ENCODE measurements at regions not wholly inside any gene's neighbourhood (a gene's known extent, or its start where the extent isn't known, plus 50 kb on each side); places are given as distances from the start of the nearest gene placed in this dataset.
A peak's percentile ranks its signal among the peaks of the same experiment; 100 is the strongest.
"Not testable (repeated sequence)": the region's sequence is repeated elsewhere in the genome, so short reads cannot be mapped to it uniquely, and the experiment has no call there.

- in situ Hi-C loops (cut with HindIII; ENCODE audit: extremely low pct_ligation_motif_present, low pct_unique_long_range_greater_than_20kb), result no loop called here
- intact Hi-C loops (cut with micrococcal nuclease; ENCODE audit: unreplicated experiment), result no loop called here
- no peaks in the 10 kb centered on the region for H4K20me1 ChIP-seq (ENCODE audit: insufficient read depth, low read length)
- 85% methylated on average over 12 of the region's 12 CpGs for WGBS (ENCODE audit: low lambda C conversion rate)
- H3K79me2 ChIP-seq (ENCODE audit: insufficient read depth, low read length), result no peaks in the 10 kb centered on the region
- ChIA-PET POLR2A (no interaction called here), CTCF (ENCODE audit: low intra/inter-chr PET ratio, low total read pairs) (no interaction called here)
- no peak overlapping the region for H3K4me2 ChIP-seq (ENCODE audit: low read depth, low read length)
- H3K9me3 ChIP-seq (ENCODE audit: low read length), result no peaks in the 10 kb centered on the region
- no peak overlapping the region for H3K27ac ChIP-seq (ENCODE audit: extremely low read length, insufficient read depth, low read length)
- H2AFZ ChIP-seq (ENCODE audit: low read length), result no peak overlapping the region
- no peaks in the 10 kb centered on the region for H3K36me3 ChIP-seq (replicated peaks in 1 of 2; ENCODE audit: control insufficient read depth in 1 of 2, insufficient read depth in 2 of 2, low read length in 2 of 2)
- ATAC-seq (no peak), DNase-seq (ENCODE audit: low spot score) (no peak), FAIRE-seq (no peak)
- no peak overlapping the region for H3K4me3 ChIP-seq (replicated peaks in 1 of 3; ENCODE audit: insufficient read depth in 1 of 3, low read depth in 2 of 3, low read length in 3 of 3)
- H3K9ac ChIP-seq (ENCODE audit: insufficient read depth, low read depth, low read length), result no peak overlapping the region
- peak; percentile 3 to 55; a peak in 2 of 4 replicates for TF ChIP-seq MAFK (conservative IDR thresholded peaks at IDR 0.05 in 1 of 2, IDR thresholded peaks at IDR 0.05 in 1 of 2; ENCODE audit: low read length in 2 of 2)
- no peak for TF ChIP-seq RBM22 (optimal IDR thresholded peaks at IDR 0.05; ENCODE audit: low read length)
- H3K27me3 ChIP-seq (ENCODE audit: control insufficient read depth in 1 of 2, insufficient read depth in 2 of 2, low read length in 2 of 2), result peaks cover 0 to 5% of the 10 kb centered on the region in 2 experiments; a peak in 1 of 5 replicates
- BruUV-seq (replicated peaks), result no TSS peak
- H3K4me1 ChIP-seq (ENCODE audit: insufficient read depth, low read length), result no peaks in the 10 kb centered on the region
Measured at GRCh38 chr6:15109338-15110090, 136.4 kb upstream of the JARID2 start.

- CTCF ChIA-PET (ENCODE audit: low intra/inter-chr PET ratio, low total read pairs), result no interaction called here
Measured at GRCh38 chr6:15110726-15111354, 135.0 kb upstream of the JARID2 start.

GRCh38 chr6:15111576-15111975 lies 134.3 kb upstream of the JARID2 start:
- BruUV-seq (replicated peaks); H3K27me3 ChIP-seq (ENCODE audit: control insufficient read depth in 1 of 2, insufficient read depth in 2 of 2, low read length in 2 of 2); H3K4me2 ChIP-seq (ENCODE audit: low read depth, low read length); H3K36me3 ChIP-seq (replicated peaks in 1 of 2; ENCODE audit: control insufficient read depth in 1 of 2, insufficient read depth in 2 of 2, low read length in 2 of 2); CTCF ChIA-PET (ENCODE audit: low intra/inter-chr PET ratio, low total read pairs); intact Hi-C loops (cut with micrococcal nuclease; ENCODE audit: unreplicated experiment); H3K27ac ChIP-seq (ENCODE audit: extremely low read length, insufficient read depth, low read length); H3K9me3 ChIP-seq (ENCODE audit: low read length); FAIRE-seq; DNase-seq (ENCODE audit: low spot score); H3K79me2 ChIP-seq (ENCODE audit: insufficient read depth, low read length); H4K20me1 ChIP-seq (ENCODE audit: insufficient read depth, low read length); H3K9ac ChIP-seq (ENCODE audit: insufficient read depth, low read depth, low read length); POLR2A ChIA-PET; H3K4me3 ChIP-seq (replicated peaks in 1 of 3; ENCODE audit: insufficient read depth in 1 of 3, low read depth in 2 of 3, low read length in 3 of 3); ATAC-seq; H3K4me1 ChIP-seq (ENCODE audit: insufficient read depth, low read length); in situ Hi-C loops (cut with HindIII; ENCODE audit: extremely low pct_ligation_motif_present, low pct_unique_long_range_greater_than_20kb); H2AFZ ChIP-seq (ENCODE audit: low read length): not testable (repeated sequence)
- WGBS (ENCODE audit: low lambda C conversion rate), result 10% methylated on average over 1 of the region's 1 CpG

More at GRCh38 chr6:15110726-15111354, 135.0 kb upstream of the JARID2 start:
- POLR2A ChIA-PET, result no interaction called here
- 27% methylated on average over 1 of the region's 1 CpG for WGBS (ENCODE audit: low lambda C conversion rate)
- in situ Hi-C loops (cut with HindIII; ENCODE audit: extremely low pct_ligation_motif_present, low pct_unique_long_range_greater_than_20kb) (no loop called here), intact Hi-C loops (cut with micrococcal nuclease; ENCODE audit: unreplicated experiment) (no loop called here)
- no peak overlapping the region for H3K9ac ChIP-seq (ENCODE audit: insufficient read depth, low read depth, low read length)
- H3K27ac ChIP-seq (ENCODE audit: extremely low read length, insufficient read depth, low read length), result no peak overlapping the region
- no TSS peak for BruUV-seq (replicated peaks)
- H3K4me3 ChIP-seq (replicated peaks in 1 of 3; ENCODE audit: insufficient read depth in 1 of 3, low read depth in 2 of 3, low read length in 3 of 3), result no peak overlapping the region
- DNase-seq (ENCODE audit: low spot score) (no peak), FAIRE-seq (no peak), ATAC-seq (no peak)
- no peaks in the 10 kb centered on the region for H3K36me3 ChIP-seq (replicated peaks in 1 of 2; ENCODE audit: control insufficient read depth in 1 of 2, insufficient read depth in 2 of 2, low read length in 2 of 2)
- no peak overlapping the region for H3K4me2 ChIP-seq (ENCODE audit: low read depth, low read length)
- H3K27me3 ChIP-seq (ENCODE audit: control insufficient read depth in 1 of 2, insufficient read depth in 2 of 2, low read length in 2 of 2), result peaks cover 0 to 5% of the 10 kb centered on the region in 2 experiments; a peak in 1 of 5 replicates
- no peaks in the 10 kb centered on the region for H4K20me1 ChIP-seq (ENCODE audit: insufficient read depth, low read length)
- no peak overlapping the region for H2AFZ ChIP-seq (ENCODE audit: low read length)
- no peaks in the 10 kb centered on the region for H3K79me2 ChIP-seq (ENCODE audit: insufficient read depth, low read length)
- H3K9me3 ChIP-seq (ENCODE audit: low read length), result no peaks in the 10 kb centered on the region
- H3K4me1 ChIP-seq (ENCODE audit: insufficient read depth, low read length), result no peaks in the 10 kb centered on the region
- no peak for TF ChIP-seq ZNF264 (CRISPR knock-in tag; IDR thresholded peaks at IDR 0.05)
- TF ChIP-seq CEBPB (IDR thresholded peaks at IDR 0.05; ENCODE audit: borderline replicate concordance, low read depth, low read length), result peak; percentile 57; the same call in 1 of the 2 replicates
- no peak for TF ChIP-seq MAF1 (CRISPR knock-in tag; IDR thresholded peaks at IDR 0.05; ENCODE audit: borderline replicate concordance)
- no peak for TF ChIP-seq TMF1 (CRISPR knock-in tag; IDR thresholded peaks at IDR 0.05; ENCODE audit: low read depth)

All from HepG2 (cell line).